RKO (cell line): ENCODE measurements at regions not wholly inside any gene's neighbourhood (a gene's known extent, or its start where the extent isn't known, plus 50 kb on each side); places are given as distances from the start of the nearest gene placed in this dataset.

ENCODE experiments used
- DNase-seq: peaks from one replicate; pipeline ENCODE4 v3.0.0-alpha.2; 2016; ENCODE audit warnings: low spot score

DNA sequence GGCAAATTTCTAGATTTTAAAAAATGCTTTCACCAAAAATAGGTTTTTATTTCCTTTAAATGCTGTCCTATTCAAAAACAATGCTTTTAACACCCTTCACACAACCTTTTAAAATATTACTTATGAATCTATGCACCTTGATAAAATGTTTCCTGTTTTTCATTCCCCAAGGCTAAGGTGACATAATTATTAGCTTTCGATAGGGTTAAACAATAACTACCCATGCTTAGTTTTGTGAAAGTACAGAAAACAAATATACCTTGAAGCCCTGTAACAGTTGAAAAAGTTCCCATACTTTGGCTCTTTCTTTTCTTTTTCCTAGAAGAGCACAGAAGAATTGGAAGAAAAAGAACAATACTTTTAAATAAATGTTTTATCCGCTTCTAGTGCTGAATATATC is 54.9 kb upstream of the ITPRID2 start:
- no peak for DNase-seq

DNA sequence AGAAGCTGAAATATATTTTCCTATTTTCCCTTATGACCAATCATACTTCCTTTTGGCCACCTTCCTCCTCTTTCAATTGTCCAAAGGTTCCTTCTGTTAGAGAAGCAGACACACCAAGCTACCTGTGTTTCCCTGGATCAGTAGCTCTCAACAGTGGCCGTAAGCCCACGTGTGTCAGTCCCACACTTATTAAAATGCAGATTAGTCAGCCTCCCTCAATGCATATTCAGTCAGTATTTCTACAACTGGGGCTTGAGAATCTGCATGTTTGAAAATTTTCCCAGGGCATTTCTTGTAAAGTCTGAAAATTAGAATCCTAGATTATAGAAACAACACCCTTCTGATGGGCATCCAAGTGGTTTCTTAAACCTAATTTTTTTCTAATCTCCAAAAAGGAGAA is 54.0 kb upstream of the ITPRID2 start:
- DNase-seq = no peak

DNA sequence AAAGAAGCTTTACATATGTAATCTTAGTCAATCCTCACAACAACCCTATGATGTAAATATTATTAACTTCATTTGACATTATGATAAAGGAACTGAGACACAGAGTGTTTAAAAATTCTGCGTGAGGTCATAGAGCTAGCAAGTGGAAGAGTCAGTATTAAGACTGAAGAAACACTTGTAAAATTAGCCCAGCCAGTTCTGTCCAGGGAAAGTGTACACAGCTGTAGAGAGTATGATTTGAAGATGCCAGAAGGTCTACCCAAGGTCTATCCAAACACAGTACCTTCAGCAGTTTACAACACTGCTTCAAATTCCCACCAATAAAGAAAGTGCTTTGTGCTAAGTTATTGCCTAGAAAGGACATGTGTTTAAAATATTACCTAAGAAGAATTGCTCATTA is 51.7 kb upstream of the ITPRID2 start:
- no peak for DNase-seq

DNA sequence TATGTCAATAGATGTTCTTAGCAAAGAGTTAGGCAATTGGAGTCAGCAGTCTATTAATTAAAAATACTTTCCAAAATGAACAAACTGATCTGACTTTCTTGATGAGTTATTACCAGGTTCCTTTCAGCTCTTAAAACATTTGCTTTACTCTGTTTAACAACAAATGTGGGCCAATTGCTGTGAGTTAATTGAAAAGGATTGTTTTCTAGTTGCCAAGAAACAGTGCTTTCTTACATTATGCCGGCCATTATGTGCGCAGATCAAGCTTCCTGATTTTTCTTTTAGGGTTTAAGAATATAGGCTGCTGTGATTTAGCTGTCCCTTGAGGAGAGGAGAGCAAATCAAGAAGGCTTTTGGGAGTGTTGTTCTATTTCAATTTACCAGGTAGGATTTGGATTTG is 50.5 kb upstream of the ITPRID2 start:
- no peak for DNase-seq
